PC-9 (cell line): ENCODE measurements at regions not wholly inside any gene's neighbourhood (a gene's known extent, or its start where the extent isn't known, plus 50 kb on each side); places are given as distances from the start of the nearest gene placed in this dataset.

Experiments used
- EZH2 ChIP-seq: fragments of 200-600 bp; sonication (generic); IDR thresholded peaks from 2 replicates; pipeline ENCODE4 v1.8.0; 2017; ENCODE audit warnings: antibody characterized with exemption, low read depth
- TF ChIP-seq, protein P1 (sequence below): fragments of 200-600 bp; sonication (generic); conservative IDR thresholded peaks from 2 replicates; pipeline ENCODE4 v1.6.1; 2017; ENCODE audit warnings: mixed run types, antibody characterized with exemption, mild to moderate bottlenecking, moderate library complexity

DNA sequence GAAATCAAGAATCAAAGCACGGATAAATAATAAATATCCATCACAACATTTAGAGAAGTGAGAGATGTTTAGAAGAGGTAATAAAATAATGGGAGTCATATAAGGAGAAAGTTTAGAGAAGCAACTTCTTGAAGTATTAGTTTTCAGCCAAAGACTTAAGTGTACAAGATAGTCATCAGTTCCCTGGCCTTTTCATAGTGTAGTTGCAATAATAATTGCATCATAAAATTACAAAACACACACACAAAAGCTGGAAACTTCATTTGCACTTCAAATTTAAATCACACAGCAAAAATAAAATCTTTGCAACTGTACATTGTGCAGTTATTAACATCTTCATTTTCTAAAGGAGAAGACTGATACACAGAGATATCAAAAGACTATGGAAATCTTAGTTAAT is 319.1 kb upstream of the RGMB start:
- TF ChIP-seq EZH2, result no peak
- TF ChIP-seq, protein P1, sequence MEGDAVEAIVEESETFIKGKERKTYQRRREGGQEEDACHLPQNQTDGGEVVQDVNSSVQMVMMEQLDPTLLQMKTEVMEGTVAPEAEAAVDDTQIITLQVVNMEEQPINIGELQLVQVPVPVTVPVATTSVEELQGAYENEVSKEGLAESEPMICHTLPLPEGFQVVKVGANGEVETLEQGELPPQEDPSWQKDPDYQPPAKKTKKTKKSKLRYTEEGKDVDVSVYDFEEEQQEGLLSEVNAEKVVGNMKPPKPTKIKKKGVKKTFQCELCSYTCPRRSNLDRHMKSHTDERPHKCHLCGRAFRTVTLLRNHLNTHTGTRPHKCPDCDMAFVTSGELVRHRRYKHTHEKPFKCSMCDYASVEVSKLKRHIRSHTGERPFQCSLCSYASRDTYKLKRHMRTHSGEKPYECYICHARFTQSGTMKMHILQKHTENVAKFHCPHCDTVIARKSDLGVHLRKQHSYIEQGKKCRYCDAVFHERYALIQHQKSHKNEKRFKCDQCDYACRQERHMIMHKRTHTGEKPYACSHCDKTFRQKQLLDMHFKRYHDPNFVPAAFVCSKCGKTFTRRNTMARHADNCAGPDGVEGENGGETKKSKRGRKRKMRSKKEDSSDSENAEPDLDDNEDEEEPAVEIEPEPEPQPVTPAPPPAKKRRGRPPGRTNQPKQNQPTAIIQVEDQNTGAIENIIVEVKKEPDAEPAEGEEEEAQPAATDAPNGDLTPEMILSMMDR, result no peak
